GM10248 (cell line): ENCODE measurements at regions not wholly inside any gene's neighbourhood (a gene's known extent, or its start where the extent isn't known, plus 50 kb on each side); places are given as distances from the start of the nearest gene placed in this dataset.
"Not testable (repeated sequence)": the region's sequence is repeated elsewhere in the genome, so short reads cannot be mapped to it uniquely, and the experiment has no call there.

ENCODE experiments used
- CTCF ChIA-PET: fragments of 300-600 bp; sonication (Branson Sonifier 250); formaldehyde crosslinking; extraction: SDS; loops from one replicate; lab custom pipeline; 2021; ENCODE audit warnings: antibody characterized with exemption; lab: Yijun Ruan, JAX
- POLR2A ChIA-PET: fragments of 350-650 bp; sonication (Branson Sonifier 250); formaldehyde crosslinking; extraction: SDS; loops from one replicate; lab custom pipeline; 2020; ENCODE audit warnings: antibody characterized with exemption; lab: Yijun Ruan, JAX
- DNase-seq: peaks from one replicate; pipeline ENCODE4 v3.0.0; 2012; ENCODE audit errors: extremely low spot score
- CTCF ChIP-seq: IDR thresholded peaks from 2 replicates; pipeline ENCODE4 v1.5.1; 2012; ENCODE audit warnings: mild to moderate bottlenecking, low read depth; ENCODE audit errors: extremely low read depth, missing control alignments, control extremely low read depth

- ChIA-PET CTCF (interaction anchor here (2.0 kb wide), 1 partner anchor 19 kb away, joined by 4 read pairs; no protein-coding TSS in a partner anchor), POLR2A (no interaction called here)
- DNase-seq = no peak
- TF ChIP-seq CTCF = no peak
Measured at GRCh38 chr14:80054020-80054419, 157.3 kb downstream of the DIO2 start.

- POLR2A ChIA-PET = no interaction called here
- CTCF ChIA-PET = interaction anchor here (1.3 kb wide), 1 partner anchor 76 kb away, joined by 3 read pairs; no protein-coding TSS in a partner anchor
- no peak for DNase-seq
- no peak for TF ChIP-seq CTCF
Measured at GRCh38 chr14:80049055-80049454, 162.2 kb downstream of the DIO2 start.

GRCh38 chr14:80047761-80048160 lies 163.5 kb downstream of the DIO2 start:
- ChIA-PET CTCF (interaction anchor here (1.3 kb wide), 1 partner anchor 8 kb away, joined by 3 read pairs; no protein-coding TSS in a partner anchor), POLR2A (no interaction called here)

GRCh38 chr14:80037349-80037748 lies 174.0 kb downstream of the DIO2 start:
- POLR2A ChIA-PET = no interaction called here
- CTCF ChIA-PET = no interaction called here
- TF ChIP-seq CTCF = no peak
- no peak for DNase-seq

More at GRCh38 chr14:80047761-80048160, 163.5 kb downstream of the DIO2 start:
- TF ChIP-seq CTCF = no peak
- DNase-seq = no peak

GRCh38 chr14:80024417-80024816 lies 186.9 kb downstream of the DIO2 start:
- no peak for DNase-seq
- POLR2A ChIA-PET = no interaction called here
- CTCF ChIA-PET = interaction anchor here (1.6 kb wide), 1 partner anchor 32 kb away, joined by 4 read pairs; no protein-coding TSS in a partner anchor
- TF ChIP-seq CTCF = no peak

GRCh38 chr14:80018476-80018875 lies 192.8 kb downstream of the DIO2 start:
- DNase-seq, CTCF ChIA-PET, POLR2A ChIA-PET: not testable (repeated sequence)

GRCh38 chr14:80017795-80018194 lies 193.5 kb downstream of the DIO2 start:
- CTCF ChIA-PET = no interaction called here
- POLR2A ChIA-PET = no interaction called here

GRCh38 chr14:80010245-80010644 lies 201.1 kb downstream of the DIO2 start:
- DNase-seq, CTCF ChIA-PET, POLR2A ChIA-PET: not testable (repeated sequence)

More at GRCh38 chr14:80017795-80018194, 193.5 kb downstream of the DIO2 start:
- TF ChIP-seq CTCF = no peak
- no peak for DNase-seq
